Adrenal gland (tissue), 9 donors: ENCODE measurements at regions not wholly inside any gene's neighbourhood (a gene's known extent, or its start where the extent isn't known, plus 50 kb on each side); places are given as distances from the start of the nearest gene placed in this dataset.

ENCODE experiments used
- DNase-seq, 7 donors: peaks; one replicate each; pipeline ENCODE4 v3.0.0-alpha.2; 2019 to 2020
- H3K27ac ChIP-seq, 5 donors: fragments of 200-600 bp; sonication (generic) in 4 of 5; 1 replicate in 3 of 5; 2 replicates in 2 of 5; pipeline versions ENCODE4 v1.5.1 to v1.8.0; 2016 to 2020; ENCODE audit warnings: mild to moderate bottlenecking in 1 of 5
- H3K27me3 ChIP-seq: fragments of 200-600 bp; 2 replicates; pipeline ENCODE4 v1.8.0; 2021
- H3K36me3 ChIP-seq, 2 donors: fragments of 200-600 bp; replicated peaks in 1 of 2; 1 replicate in 1 of 2; 2 replicates in 1 of 2; pipeline versions ENCODE4 v1.5.1 to v1.8.0; 2018 to 2022
- H3K4me1 ChIP-seq, 2 donors: fragments of 200-600 bp; replicated peaks in 1 of 2; 1 replicate in 1 of 2; 2 replicates in 1 of 2; pipeline versions ENCODE4 v1.5.1 to v1.8.0; 2018 to 2021
- H3K4me3 ChIP-seq, 4 donors: fragments of 200-600 bp; sonication (generic) in 3 of 4; one replicate each; pipeline ENCODE4 v1.5.1; 2016 to 2018
- H3K9me3 ChIP-seq, 3 donors: fragments of 200-600 bp; sonication (generic) in 1 of 3; replicated peaks in 1 of 3; 1 replicate in 2 of 3; 2 replicates in 1 of 3; pipeline versions ENCODE4 v1.5.1 to v1.8.0; 2016 to 2021
- CTCF ChIP-seq, 6 experiments: fragments of 450-650 bp in 4 of 6; fragments of 200-600 bp in 2 of 6; sonication (generic) in 1 of 6; IDR thresholded peaks; 1 replicate in 5 of 6; 2 replicates in 1 of 6; pipeline versions ENCODE4 v1.5.1 to v1.8.0; 2016 to 2021; ENCODE audit warnings: antibody characterized with exemption in 6 of 6, mild to moderate bottlenecking in 2 of 6, moderate library complexity in 1 of 6
- POLR2A ChIP-seq, 2 donors: fragments of 450-650 bp; IDR thresholded peaks; one replicate each; pipeline ENCODE4 v1.6.1; 2017; ENCODE audit warnings: antibody characterized with exemption in 2 of 2, mild to moderate bottlenecking in 2 of 2, moderate library complexity in 1 of 2
- WGBS, 4 donors: extraction: QIAGEN DNeasy Blood & Tissue Kit in 2 of 4; methylation state at CpG; one replicate each; pipeline versions ENCODE4 v1.1.5 to v1.1.7; 2013 to 2017; 5-methylcytosine and 5-hydroxymethylcytosine counted together
- intact Hi-C, 2 donors: fragments of 100-400 bp; cut with DNase I; formaldehyde crosslinking; loops; one replicate each; pipeline versions ENCODE4 v1.14.1 to v1.15.0; 2022 to 2023
- donor health status: healthy with polysubstance abuse.
- donor health status: Bipolar disorder and iron deficiency.
- donor health status: DM: yes; HTN: yes; CAD: no.
- donor health status: DM: no; HTN: no; CAD: no.
- donor health status: DM: no; HTN: no; CAD: no.

DNA sequence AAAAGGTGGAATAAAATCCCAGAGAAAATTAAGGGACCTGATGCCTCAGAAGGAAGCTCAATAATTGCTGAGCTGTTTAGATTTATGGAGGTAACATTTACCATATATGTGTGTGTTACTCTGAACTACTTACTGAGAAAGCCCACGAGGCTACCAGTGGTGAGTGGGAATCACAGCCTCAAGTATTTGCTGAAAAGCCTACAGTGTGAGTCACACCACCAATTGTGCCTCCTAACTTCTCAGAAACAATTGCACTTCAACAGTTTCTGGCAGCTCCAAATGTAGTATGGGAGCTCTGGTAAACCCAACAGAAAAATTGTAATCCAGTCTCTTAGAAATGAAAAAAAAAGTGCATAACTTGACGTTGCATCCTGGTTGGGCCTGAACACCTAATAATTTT is 551.6 kb downstream of the PRDM9 start:
- H3K36me3 ChIP-seq: no peaks in the 10 kb centered on the region
- H3K4me1 ChIP-seq: no peaks in the 10 kb centered on the region
- TF ChIP-seq POLR2A (IDR thresholded peaks at IDR 0.05) (no peak), CTCF (IDR thresholded peaks at IDR 0.05) (no peak)
- no peak for DNase-seq
- H3K27me3 ChIP-seq: no peaks in the 10 kb centered on the region
- WGBS, 4 donors: 60 to 76% (median 66%) methylated on average over 2 of the region's 2 CpGs
- intact Hi-C loops: no loop called here
- H3K27ac ChIP-seq: no peak overlapping the region
- no peak overlapping the region for H3K4me3 ChIP-seq
- no peaks in the 10 kb centered on the region for H3K9me3 ChIP-seq

GRCh38 chr5:24059716-24060115 is 552.3 kb downstream of the PRDM9 start:
- H3K4me3 ChIP-seq: no peak overlapping the region

GRCh38 chr5:24065779-24066178 is 558.4 kb downstream of the PRDM9 start:
- Histone ChIP-seq H3K27me3 (no peaks in the 10 kb centered on the region), H3K27ac (no peak overlapping the region), H3K36me3 (no peaks in the 10 kb centered on the region), H3K4me1 (no peaks in the 10 kb centered on the region), H3K9me3 (no peaks in the 10 kb centered on the region), H3K4me3 (no peak overlapping the region)
- no peak for DNase-seq
- WGBS, 4 donors: 70 to 82% (median 80%) methylated on average over 4 of the region's 4 CpGs
- intact Hi-C loops: no loop called here
- TF ChIP-seq POLR2A (IDR thresholded peaks at IDR 0.05): no peak
- no peak for TF ChIP-seq CTCF (IDR thresholded peaks at IDR 0.05)

More at GRCh38 chr5:24059716-24060115, 552.3 kb downstream of the PRDM9 start:
- TF ChIP-seq CTCF (IDR thresholded peaks at IDR 0.05): no peak
- no peak for TF ChIP-seq POLR2A (IDR thresholded peaks at IDR 0.05)
- no peaks in the 10 kb centered on the region for H3K27me3 ChIP-seq
- H3K36me3 ChIP-seq: no peaks in the 10 kb centered on the region
- no peak for DNase-seq
- no peaks in the 10 kb centered on the region for H3K4me1 ChIP-seq
- H3K9me3 ChIP-seq: no peaks in the 10 kb centered on the region
- WGBS, 4 donors: 70 to 84% (median 79%) methylated on average over 4 of the region's 4 CpGs
- no peak overlapping the region for H3K27ac ChIP-seq
- intact Hi-C loops: no loop called here

DNA sequence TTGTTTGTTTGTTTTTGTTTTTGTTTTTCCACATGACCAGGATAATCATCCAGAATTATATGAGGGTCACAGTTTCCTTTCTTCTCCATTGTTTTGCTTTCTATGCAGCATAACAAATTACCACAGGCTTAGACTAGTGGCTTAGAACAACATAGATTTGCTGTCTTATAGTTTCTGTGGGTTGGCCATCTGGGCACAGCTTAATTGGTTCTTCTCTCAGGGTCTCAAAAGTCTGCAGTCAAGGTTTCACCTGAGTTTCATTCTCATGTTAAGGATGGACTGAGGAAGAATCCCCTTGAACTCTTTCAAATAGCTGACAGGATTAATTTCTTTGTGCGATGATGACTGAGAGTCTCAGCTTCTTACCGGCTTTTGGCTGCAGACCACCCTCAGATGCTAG is 559.8 kb downstream of the PRDM9 start:
- no peak for DNase-seq
- TF ChIP-seq CTCF (IDR thresholded peaks at IDR 0.05): no peak
- no peak for TF ChIP-seq POLR2A (IDR thresholded peaks at IDR 0.05)
- Histone ChIP-seq H3K36me3 (no peaks in the 10 kb centered on the region), H3K27ac (no peak overlapping the region), H3K4me1 (no peaks in the 10 kb centered on the region), H3K27me3 (no peaks in the 10 kb centered on the region), H3K9me3 (no peaks in the 10 kb centered on the region), H3K4me3 (no peak overlapping the region)
- intact Hi-C loops: no loop called here
- WGBS, 4 donors: 82 to 87% (median 85%) methylated on average over 2 of the region's 2 CpGs
